Iris pigment epithelial cell (primary cell): ENCODE measurements at regions not wholly inside any gene's neighbourhood (a gene's known extent, or its start where the extent isn't known, plus 50 kb on each side); places are given as distances from the start of the nearest gene placed in this dataset.
A peak's percentile ranks its signal among the peaks of the same experiment; 100 is the strongest.

Experiments used
- DNase-seq: peaks from one replicate; pipeline ENCODE4 v3.0.0-alpha.2; 2011; ENCODE audit warnings: low read depth

- no peak for DNase-seq
Observed at GRCh38 chr4:77367638-77368037, 210.6 kb downstream of the CCNG2 start.

DNA sequence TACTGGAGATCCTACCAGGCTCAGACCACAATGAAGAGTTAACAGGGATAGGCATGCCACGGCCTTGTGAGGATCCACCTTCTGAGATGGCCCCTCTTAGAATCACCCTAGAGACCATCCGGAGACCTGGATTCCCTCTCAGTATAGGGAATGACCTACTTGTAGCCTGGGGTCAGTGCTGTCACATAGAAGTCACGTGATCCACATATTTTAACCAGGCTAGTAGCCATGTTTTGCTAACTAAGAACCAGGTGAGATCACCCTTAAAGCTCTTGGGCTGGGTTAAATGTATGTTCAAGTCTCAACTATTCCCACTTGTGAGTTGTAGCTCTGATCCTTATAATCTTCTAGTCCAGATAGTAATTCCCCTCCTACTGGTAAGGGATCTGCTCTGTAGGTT, 215.4 kb downstream of the CCNG2 start:
- no peak for DNase-seq

- DNase-seq: no peak
Observed at GRCh38 chr4:77375866-77376607, 219.0 kb downstream of the CCNG2 start.

DNA sequence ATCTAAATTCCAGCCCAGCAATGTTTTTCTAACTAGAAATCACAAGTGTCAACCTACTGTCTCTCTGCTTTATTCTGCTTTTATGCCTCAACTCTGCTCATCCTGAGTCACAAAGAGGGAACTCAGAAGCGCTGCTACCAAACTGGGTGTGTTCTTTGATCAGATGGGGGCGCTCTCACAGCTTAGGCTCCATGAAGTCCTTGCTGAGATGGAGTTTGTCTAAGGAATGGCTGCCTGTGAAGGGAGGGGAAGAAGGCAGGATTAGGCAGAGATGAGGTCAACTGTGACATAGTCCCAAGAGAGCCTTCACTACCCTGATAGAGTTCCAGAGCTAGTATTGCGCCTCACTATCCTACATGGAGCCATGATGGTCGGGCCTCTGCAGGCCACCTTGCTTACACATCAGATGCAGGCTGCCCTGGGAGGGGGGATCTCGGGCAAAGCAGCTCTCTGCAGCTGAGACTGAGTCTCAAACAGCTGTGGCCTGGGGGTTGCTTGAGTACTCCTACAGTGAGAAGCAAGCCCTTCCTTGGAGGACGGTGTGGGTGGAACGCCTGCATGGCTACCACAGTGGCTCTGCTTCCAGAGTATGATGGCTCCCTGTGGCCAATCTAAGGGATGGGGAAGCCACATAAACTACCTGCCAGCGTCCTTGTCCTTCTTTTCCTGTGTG, 219.9 kb downstream of the CCNG2 start:
- no peak for DNase-seq

- DNase-seq: no peak
Observed at GRCh38 chr4:77384094-77384493, 221.5 kb upstream of the CXCL13 start.

GRCh38 chr4:77385124-77385969, 220.3 kb upstream of the CXCL13 start:
- DNase-seq: peak; percentile 70

DNA sequence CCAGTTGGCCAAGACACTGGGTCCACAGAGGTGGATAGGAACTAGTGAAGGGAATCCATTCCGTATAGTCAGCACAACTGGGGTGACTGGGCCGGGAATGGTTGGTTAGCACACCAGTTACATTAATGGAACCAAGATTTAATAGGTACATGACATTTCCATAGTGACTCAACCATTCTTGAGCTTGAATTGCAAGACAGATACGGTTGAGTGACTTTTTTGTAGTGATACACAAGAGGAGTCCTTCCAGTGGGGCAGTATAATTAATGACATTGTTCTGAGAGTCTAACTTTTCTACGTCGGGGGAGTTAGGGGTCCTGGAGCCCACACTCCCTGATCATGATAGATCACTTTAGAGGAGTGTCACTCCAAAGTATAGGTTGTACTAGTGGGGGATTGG, 211.6 kb upstream of the CXCL13 start:
- DNase-seq: no peak

- no peak for DNase-seq
Observed at GRCh38 chr4:77395481-77395880, 210.1 kb upstream of the CXCL13 start.

DNA sequence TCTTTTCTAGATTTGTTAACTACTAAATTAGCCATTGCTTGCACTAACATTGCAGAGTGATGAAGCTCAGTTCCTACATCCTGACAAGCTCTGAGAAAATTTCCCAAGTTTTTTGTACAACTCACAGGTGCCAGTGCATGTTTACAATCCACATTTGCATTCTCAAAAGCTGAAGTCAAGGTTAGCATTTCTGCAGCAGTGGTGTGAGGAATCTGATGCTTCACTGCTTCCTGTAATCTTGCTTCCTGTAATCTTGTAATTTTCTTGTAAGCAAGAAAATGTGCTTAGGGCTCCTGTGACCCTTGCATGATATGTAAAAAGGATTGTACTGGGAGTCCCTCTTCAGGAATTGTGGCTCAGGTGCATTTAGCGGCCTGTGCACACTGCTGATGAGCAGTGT, 207.4 kb upstream of the CXCL13 start:
- DNase-seq: no peak

GRCh38 chr4:77399831-77400230, 205.8 kb upstream of the CXCL13 start:
- no peak for DNase-seq

- DNase-seq: no peak
Observed at GRCh38 chr4:77413766-77414165, 191.9 kb upstream of the CXCL13 start.

GRCh38 chr4:77415689-77416088, 189.9 kb upstream of the CXCL13 start:
- DNase-seq: no peak

- peak; percentile 12 for DNase-seq
Observed at GRCh38 chr4:77418333-77418732, 187.3 kb upstream of the CXCL13 start.

DNA sequence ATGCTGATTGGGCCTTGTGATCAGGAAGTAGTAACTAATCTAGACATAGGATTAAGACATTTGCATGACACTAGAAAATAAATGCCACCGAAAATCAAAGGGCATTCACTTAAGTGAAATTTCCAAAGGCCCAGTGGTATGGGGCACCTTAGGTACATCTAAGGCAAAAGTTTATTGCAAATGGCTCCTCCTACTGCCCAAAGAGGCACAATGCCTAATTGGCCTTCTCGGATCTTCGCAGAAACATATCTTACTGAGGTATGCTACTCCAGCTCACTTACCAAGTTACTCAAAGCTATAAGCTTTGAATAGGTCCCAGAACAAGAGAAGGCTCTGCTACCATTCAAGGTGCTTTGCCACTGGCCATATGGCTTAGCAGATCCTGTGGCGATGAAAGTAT, 174.8 kb upstream of the CXCL13 start:
- DNase-seq: no peak

DNA sequence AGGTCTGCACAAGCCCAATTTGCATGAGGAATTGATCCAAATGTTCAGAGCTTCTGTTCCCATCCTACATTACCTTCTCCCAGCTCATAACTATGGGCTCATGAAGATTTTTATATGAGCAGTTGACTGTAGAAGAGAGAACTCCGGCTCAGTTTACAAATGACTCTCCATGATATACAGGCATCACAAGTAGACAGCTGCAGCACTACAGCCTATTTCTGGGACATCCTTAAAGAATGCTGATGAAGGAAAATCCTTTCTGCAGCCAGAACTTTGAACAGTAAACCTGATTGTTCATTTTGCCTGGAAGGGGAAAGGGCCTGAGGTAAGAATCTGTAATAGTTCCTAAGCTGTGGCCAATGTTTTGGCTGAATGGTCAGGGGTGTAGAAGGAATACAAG, 174.1 kb upstream of the CXCL13 start:
- DNase-seq: no peak

GRCh38 chr4:77432717-77433417, 172.8 kb upstream of the CXCL13 start:
- no peak for DNase-seq

DNA sequence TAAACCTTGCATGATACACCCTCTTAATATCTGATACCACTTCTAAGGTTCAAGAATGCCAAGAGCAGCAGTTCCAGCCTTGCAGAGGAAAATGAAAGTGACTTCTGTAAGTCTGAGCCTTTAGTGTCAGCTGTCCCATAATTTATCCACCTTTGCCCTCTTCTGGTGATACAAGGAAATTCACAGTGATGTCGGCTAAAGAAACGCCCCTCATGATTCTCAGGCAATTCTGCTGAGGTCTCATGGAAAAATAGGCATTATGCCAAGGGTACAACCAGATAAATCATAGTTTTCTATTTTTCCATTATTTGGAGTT, 172.2 kb upstream of the CXCL13 start:
- DNase-seq: peak; percentile 43

GRCh38 chr4:77434299-77435092, 171.1 kb upstream of the CXCL13 start:
- no peak for DNase-seq

GRCh38 chr4:77437079-77437478, 168.5 kb upstream of the CXCL13 start:
- no peak for DNase-seq

DNA sequence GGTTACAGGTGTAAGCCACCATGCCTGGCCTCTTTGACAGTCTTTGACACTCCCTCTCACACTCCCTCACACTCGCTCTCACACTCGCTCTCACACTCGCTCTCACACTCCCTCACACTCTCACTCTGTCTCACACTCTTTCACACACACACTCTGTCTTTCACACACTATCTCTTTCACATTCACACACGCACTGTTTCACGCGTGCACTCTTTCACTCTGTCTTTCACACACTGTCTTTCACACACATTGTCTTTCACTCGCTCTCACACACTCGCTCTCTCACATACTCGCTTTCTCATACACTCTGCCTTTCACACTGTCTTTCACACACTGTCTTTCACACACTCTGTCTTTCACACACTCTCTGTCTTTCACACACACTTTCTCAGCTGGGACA, 167.1 kb upstream of the CXCL13 start:
- no peak for DNase-seq

DNA sequence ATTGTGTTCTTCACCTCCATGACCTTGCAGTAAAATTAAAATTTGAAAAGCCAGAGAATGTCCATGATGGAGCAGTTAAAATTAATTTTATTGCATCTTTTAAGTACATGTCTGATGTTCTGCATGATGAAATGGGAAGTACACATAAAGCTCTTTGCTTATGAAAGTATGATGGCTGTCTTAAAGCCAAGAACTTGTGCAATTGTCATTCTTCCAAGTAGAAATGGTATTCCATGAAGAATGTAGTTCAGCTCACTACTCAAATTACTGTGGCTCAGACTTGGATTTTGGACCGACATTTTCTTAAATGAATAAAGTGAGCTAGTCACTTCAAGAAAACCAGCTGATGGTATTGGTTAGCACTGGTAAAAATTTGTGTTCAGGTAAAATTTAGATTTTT, 161.7 kb upstream of the CXCL13 start:
- peak; percentile 51 for DNase-seq

GRCh38 chr4:77445823-77446222, 159.8 kb upstream of the CXCL13 start:
- DNase-seq: no peak
